Fibroblast of lung (primary cell): ENCODE measurements at regions not wholly inside any gene's neighbourhood (a gene's known extent, or its start where the extent isn't known, plus 50 kb on each side); places are given as distances from the start of the nearest gene placed in this dataset.

ENCODE experiments used
- DNase-seq, 2 donors: peaks; one replicate each; pipeline versions ENCODE4 v3.0.0 to v3.0.0-alpha.2; 2010; ENCODE audit warnings: low read depth in 2 of 2
- H2AFZ ChIP-seq: 2 replicates; pipeline ENCODE4 v1.5.1; 2012; ENCODE audit warnings: low read length, control low read depth, inconsistent platforms
- H3K27ac ChIP-seq: 2 replicates; pipeline ENCODE4 v1.5.1; 2011; ENCODE audit warnings: low read length, control low read depth; ENCODE audit not compliant: insufficient read depth
- H3K27me3 ChIP-seq: 2 replicates; pipeline ENCODE4 v1.5.1; 2011; ENCODE audit warnings: mild to moderate bottlenecking, low read length; ENCODE audit not compliant: control insufficient read depth, insufficient read depth
- H3K36me3 ChIP-seq: 2 replicates; pipeline ENCODE4 v1.5.1; 2011; ENCODE audit warnings: low read length; ENCODE audit not compliant: control insufficient read depth, insufficient read depth
- H3K4me1 ChIP-seq: 2 replicates; pipeline ENCODE4 v1.5.1; 2011; ENCODE audit warnings: low read length; ENCODE audit not compliant: control insufficient read depth, insufficient read depth; ENCODE audit errors: extremely low read depth
- H3K4me2 ChIP-seq: 2 replicates; pipeline ENCODE4 v1.5.1; 2011; ENCODE audit warnings: low read length, control low read depth; ENCODE audit not compliant: insufficient read depth; ENCODE audit errors: extremely low read depth
- H3K4me3 ChIP-seq, 4 experiments: fragments of 200-600 bp in 1 of 4; sonication (generic) in 1 of 4; replicated peaks in 1 of 4; 2 replicates each; pipeline ENCODE4 v1.5.1; 2011 to 2016; ENCODE audit warnings: low read length in 4 of 4, low read depth in 3 of 4, mild to moderate bottlenecking in 3 of 4, control low read depth in 2 of 4, inconsistent platforms in 1 of 4, mixed read lengths in 1 of 4; ENCODE audit not compliant: insufficient read depth in 1 of 4; ENCODE audit errors: control extremely low read depth in 1 of 4
- H3K79me2 ChIP-seq: 2 replicates; pipeline ENCODE4 v1.5.1; 2012; ENCODE audit warnings: mild to moderate bottlenecking, low read length, inconsistent platforms; ENCODE audit not compliant: control insufficient read depth, insufficient read depth
- H3K9ac ChIP-seq: 2 replicates; pipeline ENCODE4 v1.5.1; 2011; ENCODE audit warnings: mild to moderate bottlenecking, low read length, control low read depth; ENCODE audit not compliant: insufficient read depth
- H3K9me3 ChIP-seq: 2 replicates; pipeline ENCODE4 v1.5.1; 2012; ENCODE audit warnings: low read depth, low read length; ENCODE audit not compliant: control insufficient read depth, insufficient read depth
- H4K20me1 ChIP-seq: 2 replicates; pipeline ENCODE4 v1.5.1; 2011; ENCODE audit warnings: low read length; ENCODE audit not compliant: control insufficient read depth, insufficient read depth; ENCODE audit errors: extremely low read depth
- EZH2 ChIP-seq: IDR thresholded peaks from 2 replicates; pipeline ENCODE4 v1.5.1; 2012; ENCODE audit warnings: low read length, control low read depth, mild to moderate bottlenecking; ENCODE audit errors: missing control alignments
- TF ChIP-seq, protein P1 (sequence below), 2 donors: IDR thresholded peaks in 1 of 2; conservative IDR thresholded peaks in 1 of 2; 1 replicate in 1 of 2; 2 replicates in 1 of 2; pipeline ENCODE4 v1.5.1; 2011 to 2012; ENCODE audit warnings: low read length in 2 of 2, control low read depth in 1 of 2, inconsistent platforms in 1 of 2, low read depth in 1 of 2, mild to moderate bottlenecking in 1 of 2

DNA sequence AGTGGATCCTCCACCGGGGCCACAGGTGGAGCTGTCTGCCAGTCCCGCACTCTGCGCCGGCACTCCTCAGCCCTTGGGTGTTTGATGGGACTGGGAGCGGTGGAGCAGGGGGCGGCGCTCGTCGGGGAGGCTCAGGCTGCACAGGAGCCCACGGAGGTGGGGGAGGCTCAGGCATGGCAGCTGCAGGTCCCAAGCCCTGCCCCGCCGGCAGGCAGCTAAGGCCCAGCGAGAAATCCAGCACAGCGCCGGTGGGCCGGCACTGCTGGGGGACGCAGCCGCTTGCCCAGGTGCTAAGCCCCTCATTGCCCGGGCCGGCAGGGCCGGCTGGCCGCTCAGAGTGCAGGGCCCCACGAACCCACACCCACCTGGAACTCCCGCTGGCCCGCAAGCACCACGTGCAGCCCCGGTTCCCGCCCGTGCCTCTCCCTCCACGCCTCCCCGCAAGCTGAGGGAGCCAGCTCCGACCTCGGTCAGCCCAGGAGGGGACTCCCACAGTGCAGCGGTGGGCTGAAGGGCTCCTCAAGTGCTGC is 286.4 kb downstream of the RBM26 start:
- H3K79me2 ChIP-seq, result no peaks in the 10 kb centered on the region
- no peak overlapping the region for H3K4me2 ChIP-seq
- DNase-seq, result no peak
- H3K4me1 ChIP-seq, result no peaks in the 10 kb centered on the region
- no peak for TF ChIP-seq EZH2
- TF ChIP-seq, protein P1, sequence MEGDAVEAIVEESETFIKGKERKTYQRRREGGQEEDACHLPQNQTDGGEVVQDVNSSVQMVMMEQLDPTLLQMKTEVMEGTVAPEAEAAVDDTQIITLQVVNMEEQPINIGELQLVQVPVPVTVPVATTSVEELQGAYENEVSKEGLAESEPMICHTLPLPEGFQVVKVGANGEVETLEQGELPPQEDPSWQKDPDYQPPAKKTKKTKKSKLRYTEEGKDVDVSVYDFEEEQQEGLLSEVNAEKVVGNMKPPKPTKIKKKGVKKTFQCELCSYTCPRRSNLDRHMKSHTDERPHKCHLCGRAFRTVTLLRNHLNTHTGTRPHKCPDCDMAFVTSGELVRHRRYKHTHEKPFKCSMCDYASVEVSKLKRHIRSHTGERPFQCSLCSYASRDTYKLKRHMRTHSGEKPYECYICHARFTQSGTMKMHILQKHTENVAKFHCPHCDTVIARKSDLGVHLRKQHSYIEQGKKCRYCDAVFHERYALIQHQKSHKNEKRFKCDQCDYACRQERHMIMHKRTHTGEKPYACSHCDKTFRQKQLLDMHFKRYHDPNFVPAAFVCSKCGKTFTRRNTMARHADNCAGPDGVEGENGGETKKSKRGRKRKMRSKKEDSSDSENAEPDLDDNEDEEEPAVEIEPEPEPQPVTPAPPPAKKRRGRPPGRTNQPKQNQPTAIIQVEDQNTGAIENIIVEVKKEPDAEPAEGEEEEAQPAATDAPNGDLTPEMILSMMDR (conservative IDR thresholded peaks at IDR 0.05 in 1 of 2, IDR thresholded peaks at IDR 0.05 in 1 of 2; ENCODE audit: low read depth in 1 of 2, low read length in 2 of 2), result no peak
- no peaks in the 10 kb centered on the region for H3K36me3 ChIP-seq
- H4K20me1 ChIP-seq, result no peaks in the 10 kb centered on the region
- no peaks in the 10 kb centered on the region for H3K27me3 ChIP-seq
- H2AFZ ChIP-seq, result no peak overlapping the region
- H3K4me3 ChIP-seq, result no peak overlapping the region
- H3K9ac ChIP-seq, result no peak overlapping the region
- no peak overlapping the region for H3K27ac ChIP-seq
- no peaks in the 10 kb centered on the region for H3K9me3 ChIP-seq

- no peak for DNase-seq
- Histone ChIP-seq H3K36me3 (no peaks in the 10 kb centered on the region), H3K27ac (no peak overlapping the region), H2AFZ (no peak overlapping the region), H3K4me2 (no peak overlapping the region), H3K9me3 (no peaks in the 10 kb centered on the region), H3K9ac (no peak overlapping the region), H3K4me3 (no peak overlapping the region), H3K79me2 (no peaks in the 10 kb centered on the region), H3K27me3 (no peaks in the 10 kb centered on the region), H4K20me1 (no peaks in the 10 kb centered on the region), H3K4me1 (no peaks in the 10 kb centered on the region)
- no peak for TF ChIP-seq EZH2
- TF ChIP-seq, protein P1 (conservative IDR thresholded peaks at IDR 0.05 in 1 of 2, IDR thresholded peaks at IDR 0.05 in 1 of 2; ENCODE audit: low read depth in 1 of 2, low read length in 2 of 2), result no peak
Measured at GRCh38 chr13:79112016-79112415, 294.0 kb downstream of the RBM26 start.

- no peak for DNase-seq
- H3K27me3 ChIP-seq, result no peaks in the 10 kb centered on the region
- no peak overlapping the region for H3K4me3 ChIP-seq
- H3K4me2 ChIP-seq, result no peak overlapping the region
- no peak for TF ChIP-seq EZH2
- TF ChIP-seq, protein P1 (conservative IDR thresholded peaks at IDR 0.05 in 1 of 2, IDR thresholded peaks at IDR 0.05 in 1 of 2; ENCODE audit: low read depth in 1 of 2, low read length in 2 of 2), result no peak
- no peak overlapping the region for H3K9ac ChIP-seq
- H3K4me1 ChIP-seq, result no peaks in the 10 kb centered on the region
- no peak overlapping the region for H2AFZ ChIP-seq
- no peaks in the 10 kb centered on the region for H3K79me2 ChIP-seq
- H3K9me3 ChIP-seq, result no peaks in the 10 kb centered on the region
- no peak overlapping the region for H3K27ac ChIP-seq
- no peaks in the 10 kb centered on the region for H3K36me3 ChIP-seq
- H4K20me1 ChIP-seq, result no peaks in the 10 kb centered on the region
Measured at GRCh38 chr13:79108914-79109643, 297.0 kb downstream of the RBM26 start.
